Activated naive CD4-positive, alpha-beta T cell treated with anti-CD3 and anti-CD28 coated beads, Interleukin-2, amount 10 ng/mL, durations not matched to agents 7 days and 5 days (primary cell): ENCODE measurements at regions not wholly inside any gene's neighbourhood (a gene's known extent, or its start where the extent isn't known, plus 50 kb on each side); places are given as distances from the start of the nearest gene placed in this dataset.
"Not testable (repeated sequence)": the region's sequence is repeated elsewhere in the genome, so short reads cannot be mapped to it uniquely, and the experiment has no call there.

Experiments
- CTCF ChIA-PET: fragments of 350-600 bp; sonication (Branson Sonifier 250); formaldehyde crosslinking; loops from one replicate; lab custom pipeline; 2021; ENCODE audit warnings: antibody characterized with exemption; lab: Charles Lee
- DNase-seq: peaks from one replicate; pipeline ENCODE4 v3.0.0-alpha.2; 2020
- H3K27ac Mint-ChIP-seq: one replicate; pipeline ENCODE4 v1.8.0; 2021; ENCODE audit warnings: mild to moderate bottlenecking, moderate library complexity, mixed read lengths
- H3K27me3 Mint-ChIP-seq: one replicate; pipeline ENCODE4 v1.8.0; 2021; ENCODE audit warnings: mild to moderate bottlenecking, mixed read lengths
- H3K36me3 Mint-ChIP-seq: one replicate; pipeline ENCODE4 v1.8.0; 2021; ENCODE audit warnings: mixed read lengths
- H3K4me1 Mint-ChIP-seq: one replicate; pipeline ENCODE4 v1.8.0; 2021; ENCODE audit warnings: mixed read lengths
- H3K4me3 Mint-ChIP-seq: one replicate; pipeline ENCODE4 v1.8.0; 2021; ENCODE audit warnings: mild to moderate bottlenecking, moderate library complexity, mixed read lengths
- H3K9me3 Mint-ChIP-seq: one replicate; pipeline ENCODE4 v1.8.0; 2021; ENCODE audit warnings: mixed read lengths

- no peak overlapping the region for H3K27ac Mint-ChIP-seq
- no peaks in the 10 kb centered on the region for H3K36me3 Mint-ChIP-seq
- H3K4me3 Mint-ChIP-seq, result no peak overlapping the region
- H3K9me3 Mint-ChIP-seq, result no peaks in the 10 kb centered on the region
- peaks cover 3% of the 10 kb centered on the region for H3K4me1 Mint-ChIP-seq
- H3K27me3 Mint-ChIP-seq, result no peaks in the 10 kb centered on the region
- CTCF ChIA-PET, result no interaction called here
- no peak for DNase-seq
These were observed 276.3 kb upstream of the ERBB4 start for GRCh38 chr2:212814941-212815340.

GRCh38 chr2:212811921-212812320 is 273.3 kb upstream of the ERBB4 start:
- Mint-ChIP-seq H3K4me1 (peaks cover 3% of the 10 kb centered on the region), H3K27ac (no peak overlapping the region), H3K9me3 (no peaks in the 10 kb centered on the region), H3K36me3 (no peaks in the 10 kb centered on the region), H3K4me3 (no peak overlapping the region), H3K27me3 (no peaks in the 10 kb centered on the region)
- no peak for DNase-seq
- CTCF ChIA-PET, result no interaction called here

GRCh38 chr2:212811036-212811805 is 272.6 kb upstream of the ERBB4 start:
- H3K4me3 Mint-ChIP-seq, result no peak overlapping the region
- H3K27ac Mint-ChIP-seq, result no peak overlapping the region
- H3K9me3 Mint-ChIP-seq, result no peaks in the 10 kb centered on the region
- CTCF ChIA-PET, result no interaction called here
- H3K36me3 Mint-ChIP-seq, result no peaks in the 10 kb centered on the region
- no peaks in the 10 kb centered on the region for H3K27me3 Mint-ChIP-seq
- H3K4me1 Mint-ChIP-seq, result peaks cover 3% of the 10 kb centered on the region
- DNase-seq, result no peak

GRCh38 chr2:212797484-212798205 is 259.0 kb upstream of the ERBB4 start:
- DNase-seq, result no peak
- CTCF ChIA-PET, result no interaction called here
- Mint-ChIP-seq H3K27me3 (no peaks in the 10 kb centered on the region), H3K36me3 (no peaks in the 10 kb centered on the region), H3K4me1 (no peaks in the 10 kb centered on the region), H3K4me3 (no peak overlapping the region), H3K27ac (no peak overlapping the region), H3K9me3 (no peaks in the 10 kb centered on the region)

GRCh38 chr2:212794471-212794870 is 255.9 kb upstream of the ERBB4 start:
- CTCF ChIA-PET, result no interaction called here
- Mint-ChIP-seq H3K4me1 (no peaks in the 10 kb centered on the region), H3K9me3 (no peaks in the 10 kb centered on the region), H3K27me3 (no peaks in the 10 kb centered on the region), H3K27ac (no peak overlapping the region), H3K4me3 (no peak overlapping the region), H3K36me3 (no peaks in the 10 kb centered on the region)
- DNase-seq, result no peak

- DNase-seq, result no peak
- no peak overlapping the region for H3K27ac Mint-ChIP-seq
- CTCF ChIA-PET, result no interaction called here
- no peaks in the 10 kb centered on the region for H3K27me3 Mint-ChIP-seq
- H3K36me3 Mint-ChIP-seq, result no peaks in the 10 kb centered on the region
- no peaks in the 10 kb centered on the region for H3K9me3 Mint-ChIP-seq
- H3K4me3 Mint-ChIP-seq, result no peak overlapping the region
- no peaks in the 10 kb centered on the region for H3K4me1 Mint-ChIP-seq
These were observed 253.0 kb upstream of the ERBB4 start for GRCh38 chr2:212791569-212791968.

- H3K4me1 Mint-ChIP-seq, H3K36me3 Mint-ChIP-seq, H3K9me3 Mint-ChIP-seq, DNase-seq, H3K27me3 Mint-ChIP-seq, CTCF ChIA-PET, H3K4me3 Mint-ChIP-seq, H3K27ac Mint-ChIP-seq: not testable (repeated sequence)
These were observed 247.5 kb upstream of the ERBB4 start for GRCh38 chr2:212786088-212786487.

- Mint-ChIP-seq H3K27me3 (no peaks in the 10 kb centered on the region), H3K4me1 (no peaks in the 10 kb centered on the region), H3K4me3 (no peak overlapping the region), H3K27ac (no peak overlapping the region), H3K9me3 (no peaks in the 10 kb centered on the region), H3K36me3 (no peaks in the 10 kb centered on the region)
- no peak for DNase-seq
- CTCF ChIA-PET, result interaction anchor here (0.9 to 2.7 kb wide), 8 partner anchors 32 to 377 kb away, joined by 3 to 19 read pairs (median 4); partner anchors contain the start of gene IKZF2
These were observed 238.5 kb upstream of the ERBB4 start for GRCh38 chr2:212777020-212777491.

GRCh38 chr2:212773808-212774339 is 235.3 kb upstream of the ERBB4 start:
- no peaks in the 10 kb centered on the region for H3K4me1 Mint-ChIP-seq
- CTCF ChIA-PET, result no interaction called here
- H3K4me3 Mint-ChIP-seq, result no peak overlapping the region

GRCh38 chr2:212770240-212770639 is 231.6 kb upstream of the ERBB4 start:
- DNase-seq, result no peak
- H3K4me1 Mint-ChIP-seq, result no peaks in the 10 kb centered on the region
- H3K4me3 Mint-ChIP-seq, result no peak overlapping the region
- no peaks in the 10 kb centered on the region for H3K27me3 Mint-ChIP-seq
- H3K27ac Mint-ChIP-seq, result no peak overlapping the region
- H3K36me3 Mint-ChIP-seq, result no peaks in the 10 kb centered on the region
- CTCF ChIA-PET, result no interaction called here
- no peaks in the 10 kb centered on the region for H3K9me3 Mint-ChIP-seq

More at GRCh38 chr2:212773808-212774339, 235.3 kb upstream of the ERBB4 start:
- Mint-ChIP-seq H3K27ac (no peak overlapping the region), H3K27me3 (no peaks in the 10 kb centered on the region), H3K9me3 (no peaks in the 10 kb centered on the region), H3K36me3 (no peaks in the 10 kb centered on the region)
- no peak for DNase-seq

GRCh38 chr2:212766921-212767320 is 228.3 kb upstream of the ERBB4 start:
- Mint-ChIP-seq H3K9me3 (no peaks in the 10 kb centered on the region), H3K27me3 (no peaks in the 10 kb centered on the region), H3K27ac (no peak overlapping the region), H3K4me1 (no peaks in the 10 kb centered on the region), H3K36me3 (no peaks in the 10 kb centered on the region), H3K4me3 (no peak overlapping the region)
- no peak for DNase-seq
- CTCF ChIA-PET, result no interaction called here

- Mint-ChIP-seq H3K27ac (no peak overlapping the region), H3K27me3 (no peaks in the 10 kb centered on the region), H3K4me1 (no peaks in the 10 kb centered on the region), H3K4me3 (no peak overlapping the region), H3K9me3 (peaks cover 20% of the 10 kb centered on the region), H3K36me3 (no peaks in the 10 kb centered on the region)
- CTCF ChIA-PET, result no interaction called here
- DNase-seq, result no peak
These were observed 214.2 kb upstream of the ERBB4 start for GRCh38 chr2:212752730-212753351.

- Mint-ChIP-seq H3K9me3 (no peaks in the 10 kb centered on the region), H3K4me3 (no peak overlapping the region), H3K4me1 (no peaks in the 10 kb centered on the region), H3K36me3 (no peaks in the 10 kb centered on the region), H3K27ac (no peak overlapping the region), H3K27me3 (no peaks in the 10 kb centered on the region)
- DNase-seq, result no peak
- CTCF ChIA-PET, result interaction anchor here (1.5 kb wide), 1 partner anchor 31 kb away, joined by 3 read pairs; no protein-coding TSS in a partner anchor
These were observed 206.8 kb upstream of the ERBB4 start for GRCh38 chr2:212745359-212745758.

GRCh38 chr2:212737392-212738172 is 199.0 kb upstream of the ERBB4 start:
- H3K27me3 Mint-ChIP-seq, result no peaks in the 10 kb centered on the region
- H3K9me3 Mint-ChIP-seq, result no peaks in the 10 kb centered on the region
- H3K4me1 Mint-ChIP-seq, result no peaks in the 10 kb centered on the region
- no peak for DNase-seq
- H3K4me3 Mint-ChIP-seq, result no peak overlapping the region
- CTCF ChIA-PET, result no interaction called here
- no peaks in the 10 kb centered on the region for H3K36me3 Mint-ChIP-seq
- H3K27ac Mint-ChIP-seq, result no peak overlapping the region
